ENCODE measurements at regions not wholly inside any gene's neighbourhood (a gene's known extent, or its start where the extent isn't known, plus 50 kb on each side); places are given as distances from the start of the nearest gene placed in this dataset.

- Histone ChIP-seq H3K4me1 (no peaks in the 10 kb centered on the region), H3K36me3 (ENCODE audit: control insufficient read depth, insufficient read depth, low read length) (no peaks in the 10 kb centered on the region), H3K9me3 (no peaks in the 10 kb centered on the region), H3K4me3 (ENCODE audit: low read depth, low read length) (no peak overlapping the region), H3K27me3 (replicated peaks; ENCODE audit: control insufficient read depth, insufficient read depth, low read length) (no peaks in the 10 kb centered on the region)
- ChIA-PET POLR2A (no interaction called here), CTCF (interaction anchor here (0.6 kb wide), 1 partner anchor 412 kb away, joined by 3 read pairs; no protein-coding TSS in a partner anchor)
- Mint-ChIP-seq H3K27ac (ENCODE audit: unreplicated experiment) (no peak overlapping the region), H3K4me1 (ENCODE audit: low read depth, unreplicated experiment) (no peaks in the 10 kb centered on the region), H3K4me3 (ENCODE audit: unreplicated experiment) (no peak overlapping the region), H3K27me3 (ENCODE audit: insufficient read depth, unreplicated experiment) (peaks cover 7% of the 10 kb centered on the region), H3K9me3 (ENCODE audit: unreplicated experiment) (no peaks in the 10 kb centered on the region), H3K36me3 (ENCODE audit: insufficient read depth, unreplicated experiment) (no peaks in the 10 kb centered on the region)
- DNase-seq, result no peak
- TF ChIP-seq CTCF (IDR thresholded peaks at IDR 0.05; ENCODE audit: insufficient read depth in 1 of 2, low read depth in 1 of 2, low read length in 1 of 2, severe bottlenecking in 1 of 2, unreplicated experiment in 1 of 2), result no peak
- intact Hi-C loops (cut with micrococcal nuclease; ENCODE audit: unreplicated experiment), result no loop called here
- no TSS peak for BruUV-seq (replicated peaks)
Measured at GRCh38 chr1:30125821-30126170, 597.6 kb downstream of the MATN1 start.

- intact Hi-C loops (cut with micrococcal nuclease; ENCODE audit: unreplicated experiment), result no loop called here
- peaks cover 10% of the 10 kb centered on the region for H3K27me3 Mint-ChIP-seq (ENCODE audit: insufficient read depth, unreplicated experiment)
- no TSS peak for BruUV-seq (replicated peaks)
Measured at GRCh38 chr1:30125021-30125820, 598.2 kb downstream of the MATN1 start.

GRCh38 chr1:30123896-30124295 is 599.5 kb downstream of the MATN1 start:
- no TSS peak for BruUV-seq (replicated peaks)
- Mint-ChIP-seq H3K36me3 (ENCODE audit: insufficient read depth, unreplicated experiment) (no peaks in the 10 kb centered on the region), H3K27me3 (ENCODE audit: insufficient read depth, unreplicated experiment) (peaks cover 10% of the 10 kb centered on the region), H3K27ac (ENCODE audit: unreplicated experiment) (no peak overlapping the region), H3K4me3 (ENCODE audit: unreplicated experiment) (no peak overlapping the region), H3K4me1 (ENCODE audit: low read depth, unreplicated experiment) (no peaks in the 10 kb centered on the region), H3K9me3 (ENCODE audit: unreplicated experiment) (no peaks in the 10 kb centered on the region)
- ChIA-PET CTCF (no interaction called here), POLR2A (no interaction called here)
- Histone ChIP-seq H3K4me3 (ENCODE audit: low read depth, low read length) (no peak overlapping the region), H3K9me3 (no peaks in the 10 kb centered on the region), H3K27me3 (replicated peaks; ENCODE audit: control insufficient read depth, insufficient read depth, low read length) (no peaks in the 10 kb centered on the region), H3K4me1 (no peaks in the 10 kb centered on the region), H3K36me3 (ENCODE audit: control insufficient read depth, insufficient read depth, low read length) (no peaks in the 10 kb centered on the region)
- TF ChIP-seq CTCF (IDR thresholded peaks at IDR 0.05; ENCODE audit: insufficient read depth in 1 of 2, low read depth in 1 of 2, low read length in 1 of 2, severe bottlenecking in 1 of 2, unreplicated experiment in 1 of 2), result no peak
- intact Hi-C loops (cut with micrococcal nuclease; ENCODE audit: unreplicated experiment), result no loop called here
- no peak for DNase-seq

More at GRCh38 chr1:30125021-30125820, 598.2 kb downstream of the MATN1 start:
- Mint-ChIP-seq H3K36me3 (ENCODE audit: insufficient read depth, unreplicated experiment) (no peaks in the 10 kb centered on the region), H3K4me3 (ENCODE audit: unreplicated experiment) (no peak overlapping the region), H3K27ac (ENCODE audit: unreplicated experiment) (no peak overlapping the region), H3K4me1 (ENCODE audit: low read depth, unreplicated experiment) (no peaks in the 10 kb centered on the region), H3K9me3 (ENCODE audit: unreplicated experiment) (no peaks in the 10 kb centered on the region)
- Histone ChIP-seq H3K4me3 (ENCODE audit: low read depth, low read length) (no peak overlapping the region), H3K9me3 (no peaks in the 10 kb centered on the region), H3K4me1 (no peaks in the 10 kb centered on the region), H3K27me3 (replicated peaks; ENCODE audit: control insufficient read depth, insufficient read depth, low read length) (no peaks in the 10 kb centered on the region), H3K36me3 (ENCODE audit: control insufficient read depth, insufficient read depth, low read length) (no peaks in the 10 kb centered on the region)
- POLR2A ChIA-PET, result no interaction called here
- DNase-seq, result no peak
- TF ChIP-seq CTCF (IDR thresholded peaks at IDR 0.05; ENCODE audit: insufficient read depth in 1 of 2, low read depth in 1 of 2, low read length in 1 of 2, severe bottlenecking in 1 of 2, unreplicated experiment in 1 of 2), result no peak
- CTCF ChIA-PET, result no interaction called here
